ENCODE measurements at regions not wholly inside any gene's neighbourhood (a gene's known extent, or its start where the extent isn't known, plus 50 kb on each side); places are given as distances from the start of the nearest gene placed in this dataset.
A peak's percentile ranks its signal among the peaks of the same experiment; 100 is the strongest.

GRCh38 chr2:858646-859045, 92.0 kb upstream of the SNTG2 start:
- no peak for TF ChIP-seq CTCF (IDR thresholded peaks at IDR 0.05; ENCODE audit: low read length, missing control alignments)
- no peak overlapping the region for H3K4me3 ChIP-seq (replicated peaks; ENCODE audit: low read depth, low read length)
- no peak for DNase-seq (ENCODE audit: low read depth)

- TF ChIP-seq CTCF (IDR thresholded peaks at IDR 0.05; ENCODE audit: low read length, missing control alignments) = no peak
- H3K4me3 ChIP-seq (replicated peaks; ENCODE audit: low read depth, low read length) = no peak overlapping the region
- DNase-seq (ENCODE audit: low read depth) = no peak
These were observed 92.7 kb upstream of the SNTG2 start for GRCh38 chr2:857937-858336.

GRCh38 chr2:857081-857480, 93.6 kb upstream of the SNTG2 start:
- DNase-seq (ENCODE audit: low read depth) = no peak
- no peak overlapping the region for H3K4me3 ChIP-seq (replicated peaks; ENCODE audit: low read depth, low read length)
- TF ChIP-seq CTCF (IDR thresholded peaks at IDR 0.05; ENCODE audit: low read length, missing control alignments) = no peak

GRCh38 chr2:856456-856855, 94.2 kb upstream of the SNTG2 start:
- no peak for TF ChIP-seq CTCF (IDR thresholded peaks at IDR 0.05; ENCODE audit: low read length, missing control alignments)
- no peak for DNase-seq (ENCODE audit: low read depth)
- no peak overlapping the region for H3K4me3 ChIP-seq (replicated peaks; ENCODE audit: low read depth, low read length)

- no peak overlapping the region for H3K4me3 ChIP-seq (replicated peaks; ENCODE audit: low read depth, low read length)
- TF ChIP-seq CTCF (IDR thresholded peaks at IDR 0.05; ENCODE audit: low read length, missing control alignments) = no peak
- no peak for DNase-seq (ENCODE audit: low read depth)
These were observed 94.6 kb upstream of the SNTG2 start for GRCh38 chr2:856041-856440.

- TF ChIP-seq CTCF (IDR thresholded peaks at IDR 0.05; ENCODE audit: low read length, missing control alignments) = no peak
- H3K4me3 ChIP-seq (replicated peaks; ENCODE audit: low read depth, low read length) = no peak overlapping the region
- DNase-seq (ENCODE audit: low read depth) = no peak
These were observed 95.5 kb upstream of the SNTG2 start for GRCh38 chr2:855177-855576.

- DNase-seq (ENCODE audit: low read depth) = peak; percentile 13
- TF ChIP-seq CTCF (IDR thresholded peaks at IDR 0.05; ENCODE audit: low read length, missing control alignments) = peak; percentile 31
- H3K4me3 ChIP-seq (replicated peaks; ENCODE audit: low read depth, low read length) = no peak overlapping the region
These were observed 96.2 kb upstream of the SNTG2 start for GRCh38 chr2:854460-854859.
